ENCODE measurements at regions not wholly inside any gene's neighbourhood (a gene's known extent, or its start where the extent isn't known, plus 50 kb on each side); places are given as distances from the start of the nearest gene placed in this dataset.

DNA sequence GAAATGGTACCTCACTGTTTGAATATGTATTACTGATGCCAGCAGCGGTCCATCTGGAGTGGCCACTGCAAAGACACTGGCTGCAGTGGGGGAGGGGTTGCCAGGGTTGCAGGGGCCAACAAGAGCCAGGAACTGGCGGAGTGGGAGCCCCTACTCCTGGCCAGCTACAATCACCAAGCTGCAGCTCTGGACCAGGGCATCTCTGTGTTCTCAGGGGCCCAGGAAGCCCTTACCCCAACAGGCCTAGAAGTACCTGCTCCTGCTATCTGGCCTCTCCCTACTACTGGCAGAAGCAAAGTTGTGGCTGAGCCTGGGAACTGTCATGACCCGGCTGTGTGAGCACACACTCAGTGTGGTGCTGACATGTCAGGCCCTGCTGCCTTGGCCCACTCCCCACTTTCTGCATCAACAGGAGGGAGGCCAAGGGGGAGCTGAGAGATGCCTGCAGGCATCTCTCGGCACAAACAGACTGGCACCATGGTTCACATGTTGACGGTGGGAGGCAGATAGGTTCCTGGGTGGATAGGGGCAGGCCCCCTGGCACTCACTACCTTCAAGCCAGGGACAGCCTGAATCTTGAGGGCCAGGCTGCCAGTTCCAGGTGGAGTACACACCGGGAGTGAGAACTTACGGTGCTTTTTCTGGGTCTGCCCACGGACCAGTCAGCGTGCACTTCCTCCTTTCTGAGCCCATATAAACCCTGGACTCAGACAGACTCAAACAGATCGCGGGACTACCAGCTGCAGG lies 1188.0 kb downstream of the GRIK2 start:
- TF ChIP-seq CTCF (conservative IDR thresholded peaks at IDR 0.05 in 1 of 2, IDR thresholded peaks at IDR 0.05 in 1 of 2; ENCODE audit: extremely low read depth in 1 of 2, insufficient read depth in 1 of 2, low read depth in 1 of 2, low read length in 2 of 2) (no peak), EZH2 (IDR thresholded peaks at IDR 0.05; ENCODE audit: borderline replicate concordance, low read length) (no peak)
